GM18870 (cell line): ENCODE measurements at regions not wholly inside any gene's neighbourhood (a gene's known extent, or its start where the extent isn't known, plus 50 kb on each side); places are given as distances from the start of the nearest gene placed in this dataset.

ENCODE experiments used
- ATAC-seq: cut with Tn5 transposase; IDR thresholded peaks from one replicate; pipeline ENCODE4 v1.9.1; 2021; ENCODE audit warnings: moderate library complexity; ENCODE audit not compliant: unreplicated experiment

GRCh38 chr22:49551897-49552614, 275.6 kb downstream of the BRD1 start:
- ATAC-seq: no peak

- ATAC-seq: no peak
These were observed 276.2 kb downstream of the BRD1 start for GRCh38 chr22:49551446-49551845.

- no peak for ATAC-seq
These were observed 276.8 kb downstream of the BRD1 start for GRCh38 chr22:49550766-49551362.

- ATAC-seq: no peak
These were observed 277.6 kb downstream of the BRD1 start for GRCh38 chr22:49550141-49550430.

- ATAC-seq: no peak
These were observed 278.2 kb downstream of the BRD1 start for GRCh38 chr22:49549256-49550140.

- no peak for ATAC-seq
These were observed 279.1 kb downstream of the BRD1 start for GRCh38 chr22:49548356-49549202.

- no peak for ATAC-seq
These were observed 279.9 kb downstream of the BRD1 start for GRCh38 chr22:49547751-49548239.

- ATAC-seq: no peak
These were observed 280.7 kb downstream of the BRD1 start for GRCh38 chr22:49546811-49547585.

- no peak for ATAC-seq
These were observed 282.1 kb downstream of the BRD1 start for GRCh38 chr22:49545606-49546005.

GRCh38 chr22:49544286-49544685, 283.4 kb downstream of the BRD1 start:
- no peak for ATAC-seq

GRCh38 chr22:49543876-49544275, 283.8 kb downstream of the BRD1 start:
- no peak for ATAC-seq

- ATAC-seq: no peak
These were observed 285.9 kb downstream of the BRD1 start for GRCh38 chr22:49541693-49542230.

- ATAC-seq: no peak
These were observed 286.6 kb downstream of the BRD1 start for GRCh38 chr22:49540913-49541692.

- no peak for ATAC-seq
These were observed 287.4 kb downstream of the BRD1 start for GRCh38 chr22:49540084-49540912.

GRCh38 chr22:49538006-49538405, 289.7 kb downstream of the BRD1 start:
- ATAC-seq: no peak

- ATAC-seq: no peak
These were observed 291.0 kb downstream of the BRD1 start for GRCh38 chr22:49536571-49537131.

GRCh38 chr22:49535527-49536125, 292.0 kb downstream of the BRD1 start:
- no peak for ATAC-seq
